LNCaP clone FGC (cell line): ENCODE measurements at regions not wholly inside any gene's neighbourhood (a gene's known extent, or its start where the extent isn't known, plus 50 kb on each side); places are given as distances from the start of the nearest gene placed in this dataset.

Experiments
- DNase-seq: peaks from one replicate; pipeline ENCODE4 v3.0.0-alpha.2; 2011; ENCODE audit warnings: low read depth
- H3K4me3 ChIP-seq: 2 replicates; pipeline ENCODE4 v1.5.1; 2011; ENCODE audit warnings: mild to moderate bottlenecking, low read depth, low read length, control low read depth
- TF ChIP-seq, protein P1 (sequence below): IDR thresholded peaks from 2 replicates; pipeline ENCODE4 v1.5.1; 2012; ENCODE audit warnings: mild to moderate bottlenecking; ENCODE audit not compliant: control insufficient read depth, insufficient read depth; ENCODE audit errors: extremely low read depth

DNA sequence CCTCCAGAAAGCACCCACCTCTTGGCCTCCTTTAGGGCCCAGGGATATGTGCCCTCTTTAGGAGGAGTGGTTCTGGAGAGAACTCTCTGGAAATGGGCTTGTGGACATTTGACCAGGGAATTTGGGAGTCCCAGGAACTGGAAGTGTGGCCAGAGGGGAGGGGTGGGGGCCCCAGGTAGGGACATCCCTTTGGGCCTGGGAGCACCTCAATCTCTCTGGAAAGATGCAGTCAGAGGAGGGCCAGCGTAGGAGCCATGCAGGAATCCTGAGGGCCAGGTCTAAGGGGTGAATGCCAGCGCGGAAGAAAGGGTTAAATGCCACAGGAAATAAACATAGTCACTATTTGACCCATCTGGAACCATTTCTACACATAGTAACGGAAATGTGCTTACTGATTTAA lies 50.3 kb upstream of the ITGA11 start:
- H3K4me3 ChIP-seq, result no peak overlapping the region
- TF ChIP-seq, protein P1, sequence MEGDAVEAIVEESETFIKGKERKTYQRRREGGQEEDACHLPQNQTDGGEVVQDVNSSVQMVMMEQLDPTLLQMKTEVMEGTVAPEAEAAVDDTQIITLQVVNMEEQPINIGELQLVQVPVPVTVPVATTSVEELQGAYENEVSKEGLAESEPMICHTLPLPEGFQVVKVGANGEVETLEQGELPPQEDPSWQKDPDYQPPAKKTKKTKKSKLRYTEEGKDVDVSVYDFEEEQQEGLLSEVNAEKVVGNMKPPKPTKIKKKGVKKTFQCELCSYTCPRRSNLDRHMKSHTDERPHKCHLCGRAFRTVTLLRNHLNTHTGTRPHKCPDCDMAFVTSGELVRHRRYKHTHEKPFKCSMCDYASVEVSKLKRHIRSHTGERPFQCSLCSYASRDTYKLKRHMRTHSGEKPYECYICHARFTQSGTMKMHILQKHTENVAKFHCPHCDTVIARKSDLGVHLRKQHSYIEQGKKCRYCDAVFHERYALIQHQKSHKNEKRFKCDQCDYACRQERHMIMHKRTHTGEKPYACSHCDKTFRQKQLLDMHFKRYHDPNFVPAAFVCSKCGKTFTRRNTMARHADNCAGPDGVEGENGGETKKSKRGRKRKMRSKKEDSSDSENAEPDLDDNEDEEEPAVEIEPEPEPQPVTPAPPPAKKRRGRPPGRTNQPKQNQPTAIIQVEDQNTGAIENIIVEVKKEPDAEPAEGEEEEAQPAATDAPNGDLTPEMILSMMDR, result no peak
- no peak for DNase-seq

DNA sequence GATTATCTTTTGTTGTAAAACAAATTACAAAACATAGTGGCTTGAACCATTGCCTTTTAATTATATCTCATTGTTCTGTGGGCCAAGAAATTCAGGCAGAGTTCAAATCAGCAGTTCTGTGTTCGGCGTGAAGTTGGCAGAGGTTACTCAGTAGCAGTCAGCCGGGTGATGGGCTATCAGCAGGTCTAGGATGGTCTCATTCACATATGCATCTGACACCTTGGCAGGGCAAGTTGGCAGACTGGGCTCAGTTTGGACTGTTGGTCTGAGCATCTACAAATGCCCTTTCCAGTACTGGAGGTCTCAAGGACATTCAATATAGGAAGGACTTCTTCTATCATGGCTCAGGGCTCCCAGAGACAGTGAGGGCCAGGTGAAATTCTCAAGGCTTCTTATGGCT lies 51.2 kb upstream of the ITGA11 start:
- TF ChIP-seq, protein P1, result no peak
- H3K4me3 ChIP-seq, result no peak overlapping the region
- no peak for DNase-seq

DNA sequence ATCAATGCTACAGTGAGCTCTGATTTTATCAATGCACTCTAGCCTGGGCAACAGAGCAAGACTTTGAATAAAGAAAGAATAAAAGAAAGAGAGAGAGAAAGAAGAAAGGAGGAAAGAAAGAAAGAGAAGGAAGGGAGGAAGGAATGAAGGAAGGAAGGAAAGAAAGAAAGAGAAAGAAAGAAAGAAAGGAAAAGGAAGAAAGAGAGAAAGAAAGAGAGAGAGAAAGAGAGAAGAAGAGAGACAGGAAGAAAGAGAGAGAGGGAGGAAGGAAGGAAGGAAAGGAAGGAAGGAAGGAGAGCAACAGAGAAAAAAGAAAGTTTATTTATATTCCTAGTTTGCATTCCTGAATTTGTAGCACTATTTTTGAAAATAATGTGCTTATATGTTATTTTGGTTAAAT lies 52.3 kb upstream of the ITGA11 start:
- TF ChIP-seq, protein P1, result no peak
- H3K4me3 ChIP-seq, result no peak overlapping the region
- no peak for DNase-seq

- DNase-seq, result no peak
- TF ChIP-seq, protein P1, result no peak
- H3K4me3 ChIP-seq, result no peak overlapping the region
Observed at GRCh38 chr15:68484696-68485400, 52.9 kb upstream of the ITGA11 start.

GRCh38 chr15:68485721-68486360 lies 53.9 kb upstream of the ITGA11 start:
- TF ChIP-seq, protein P1, result no peak
- no peak overlapping the region for H3K4me3 ChIP-seq
- DNase-seq, result no peak

GRCh38 chr15:68487087-68487843 lies 55.3 kb upstream of the ITGA11 start:
- H3K4me3 ChIP-seq, result no peak overlapping the region
- TF ChIP-seq, protein P1, result no peak
- DNase-seq, result no peak

DNA sequence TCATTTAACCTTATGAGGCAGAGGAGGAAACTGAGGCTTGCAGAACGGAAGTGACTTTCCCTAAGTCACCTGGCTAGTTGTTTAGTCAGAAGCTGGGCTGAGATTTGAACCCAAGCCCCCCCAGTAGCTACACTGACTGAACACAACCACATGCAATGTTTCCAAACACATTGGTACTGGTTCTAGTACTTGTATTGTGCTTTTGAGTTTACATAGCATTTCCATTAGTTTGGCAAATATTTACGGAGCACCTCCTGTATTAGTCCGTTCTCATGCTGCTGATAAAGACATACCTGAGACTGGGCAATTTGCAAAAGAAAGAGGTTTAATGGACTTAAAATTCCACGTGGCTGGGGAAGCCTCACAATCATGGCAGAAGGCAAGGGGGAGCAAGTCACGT lies 56.3 kb upstream of the ITGA11 start:
- peak; percentile 81 for DNase-seq
- TF ChIP-seq, protein P1, result no peak
- no peak overlapping the region for H3K4me3 ChIP-seq
